Activated T-helper 9 cell treated with anti-CD3 and anti-CD28 coated beads, Interleukin-2, amount 50 U/mL, for 16 hours (primary cell): ENCODE measurements at regions not wholly inside any gene's neighbourhood (a gene's known extent, or its start where the extent isn't known, plus 50 kb on each side); places are given as distances from the start of the nearest gene placed in this dataset.
"Not testable (repeated sequence)": the region's sequence is repeated elsewhere in the genome, so short reads cannot be mapped to it uniquely, and the experiment has no call there.

Source experiments
- DNase-seq: peaks from one replicate; pipeline ENCODE4 v3.0.0-alpha.2; 2020; ENCODE audit warnings: low read depth

DNA sequence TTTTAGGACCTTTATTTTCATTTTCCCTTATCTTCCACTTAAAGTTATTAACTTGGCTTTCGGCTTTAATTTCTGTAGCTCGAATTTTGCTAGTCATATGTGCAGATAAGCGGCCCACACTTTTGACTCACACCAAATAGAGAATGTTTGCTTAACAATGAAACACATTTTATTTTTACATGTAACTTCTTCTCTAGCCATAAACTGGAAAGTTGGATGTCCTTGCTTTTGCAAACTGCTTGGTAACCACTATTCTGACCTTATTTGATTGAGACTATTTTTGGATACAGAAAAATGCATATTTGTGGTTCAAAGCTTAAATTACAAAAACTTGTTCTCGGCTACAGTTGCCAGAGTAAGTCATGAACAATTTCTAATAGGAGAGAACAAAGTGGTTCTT lies 600.0 kb downstream of the KCTD12 start:
- DNase-seq: no peak

DNA sequence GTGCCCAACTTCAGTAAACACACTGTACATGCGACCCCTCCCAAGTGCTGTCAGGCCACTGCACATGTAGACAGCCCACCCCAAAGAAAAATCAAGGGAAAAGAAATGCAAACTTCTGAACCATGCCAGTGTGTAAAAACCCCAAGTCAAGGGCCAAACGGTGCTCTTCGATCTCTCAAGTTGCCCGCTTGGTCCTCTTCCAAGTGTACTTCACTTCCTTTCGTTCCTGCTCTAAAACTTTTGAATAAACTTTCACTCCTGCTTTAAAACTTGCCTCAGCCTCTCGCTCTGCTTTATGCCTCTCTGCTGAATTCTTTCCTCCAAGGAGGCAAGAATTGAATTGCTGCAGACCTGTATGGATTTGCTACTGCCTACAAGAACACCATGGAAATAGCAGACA lies 600.7 kb downstream of the KCTD12 start:
- DNase-seq: no peak

DNA sequence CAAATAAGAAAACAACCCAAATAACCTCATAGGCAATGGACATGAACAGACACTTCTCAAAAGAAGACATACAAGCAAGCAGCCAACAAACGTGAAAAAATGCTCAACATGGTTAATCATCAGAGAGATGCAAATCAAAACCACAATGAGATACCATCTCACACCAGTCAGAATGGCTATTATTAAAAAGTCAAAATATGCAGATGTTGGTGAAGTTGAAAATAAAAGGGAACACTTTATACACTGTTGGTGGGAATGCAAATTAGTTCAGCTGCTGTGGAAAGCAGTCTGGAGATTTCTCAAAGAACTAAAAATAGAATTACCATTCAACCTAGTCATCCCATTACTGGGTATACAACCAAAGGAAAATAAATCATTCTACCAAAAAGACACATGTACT lies 606.4 kb downstream of the KCTD12 start:
- not testable (repeated sequence) for DNase-seq

GRCh38 chr13:76271728-76272232 lies 614.4 kb downstream of the KCTD12 start:
- DNase-seq: no peak

- not testable (repeated sequence) for DNase-seq
Observed at GRCh38 chr13:76268307-76268706, 617.9 kb downstream of the KCTD12 start.

GRCh38 chr13:76267216-76267615 lies 619.0 kb downstream of the KCTD12 start:
- DNase-seq: no peak

GRCh38 chr13:76266561-76266960 lies 619.6 kb downstream of the KCTD12 start:
- no peak for DNase-seq

GRCh38 chr13:76250211-76250610 lies 614.1 kb downstream of the LMO7 start:
- no peak for DNase-seq

GRCh38 chr13:76245920-76246319 lies 609.8 kb downstream of the LMO7 start:
- DNase-seq: no peak

GRCh38 chr13:76245211-76245610 lies 609.1 kb downstream of the LMO7 start:
- no peak for DNase-seq

DNA sequence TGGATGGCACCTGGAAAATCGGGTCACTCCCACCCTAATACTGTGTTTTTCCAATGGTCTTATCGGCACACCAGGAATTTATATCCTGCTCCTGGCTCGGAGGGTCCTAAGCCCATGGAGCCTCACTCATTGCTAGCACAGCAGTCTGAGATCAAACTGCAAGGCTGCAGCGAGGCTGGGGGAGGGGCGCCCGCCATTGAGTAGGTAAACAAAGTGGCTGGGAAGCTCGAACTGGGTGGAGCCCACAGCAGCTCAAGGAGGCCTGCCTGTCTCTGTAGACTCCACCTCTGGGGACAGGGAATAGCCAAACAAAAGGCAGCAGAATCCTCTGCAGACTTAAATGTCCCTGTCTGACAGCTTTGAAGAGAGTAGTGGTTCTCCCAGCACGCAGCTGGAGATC lies 607.0 kb downstream of the LMO7 start:
- DNase-seq: not testable (repeated sequence)

DNA sequence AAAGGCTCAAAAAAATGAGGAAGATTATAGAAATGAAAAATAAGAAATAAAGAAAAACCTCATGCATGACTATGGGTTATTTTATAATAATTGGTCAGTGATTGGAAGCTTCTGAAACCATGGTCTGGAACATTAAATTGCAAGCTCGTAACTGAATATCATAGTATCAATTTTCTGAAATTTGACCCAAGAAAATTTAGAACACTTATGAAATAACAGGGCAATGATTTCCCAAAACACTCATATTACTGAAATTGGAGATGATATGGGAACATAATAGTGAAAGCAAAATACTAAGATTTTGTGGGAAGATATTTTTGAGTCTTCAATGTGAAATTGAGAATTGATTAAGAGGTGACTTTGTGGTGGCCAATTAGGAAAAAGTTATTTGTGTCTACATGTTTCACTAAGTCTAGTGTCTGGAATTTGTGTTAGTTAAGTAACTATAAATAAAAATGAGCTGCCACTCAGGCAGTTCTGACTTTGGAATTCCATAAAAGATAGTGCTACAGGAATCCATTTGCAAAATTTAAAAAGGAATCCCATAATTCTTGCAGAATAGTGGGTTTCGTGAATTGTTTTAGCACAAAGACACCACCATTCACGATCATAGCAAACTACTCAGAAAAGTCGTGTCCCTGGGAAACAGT lies 603.0 kb downstream of the LMO7 start:
- no peak for DNase-seq

DNA sequence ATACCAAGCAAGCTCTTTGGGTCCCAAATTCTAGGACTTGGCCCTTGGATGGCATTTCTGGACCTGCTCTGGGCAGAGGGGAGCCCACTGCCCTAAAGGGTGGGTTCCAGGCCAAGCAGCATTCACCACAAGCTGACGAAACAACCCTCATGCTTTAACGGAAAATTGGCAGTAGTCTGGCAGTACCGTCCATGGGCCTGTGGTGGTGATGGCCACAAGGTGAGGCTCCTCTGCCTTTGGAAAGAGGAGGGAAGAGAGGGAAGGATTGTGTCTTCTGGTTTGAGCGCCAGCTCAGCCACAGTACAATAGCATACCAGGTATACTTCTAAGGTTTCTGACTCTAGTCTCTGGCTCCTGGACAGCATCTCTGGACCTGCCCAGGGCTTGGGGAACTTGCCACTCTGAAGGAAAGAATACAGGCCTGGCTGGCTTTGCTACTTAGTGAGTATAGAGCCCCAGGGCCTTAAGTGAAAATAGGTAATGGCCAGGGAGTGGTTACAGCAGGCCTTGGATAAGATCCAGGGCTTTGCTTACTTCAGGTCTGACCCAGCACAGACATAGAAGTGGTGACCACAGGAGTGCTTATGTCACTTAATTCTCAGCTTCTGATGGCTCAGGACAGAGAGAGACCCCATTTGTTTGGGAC lies 595.5 kb downstream of the LMO7 start:
- DNase-seq: no peak

DNA sequence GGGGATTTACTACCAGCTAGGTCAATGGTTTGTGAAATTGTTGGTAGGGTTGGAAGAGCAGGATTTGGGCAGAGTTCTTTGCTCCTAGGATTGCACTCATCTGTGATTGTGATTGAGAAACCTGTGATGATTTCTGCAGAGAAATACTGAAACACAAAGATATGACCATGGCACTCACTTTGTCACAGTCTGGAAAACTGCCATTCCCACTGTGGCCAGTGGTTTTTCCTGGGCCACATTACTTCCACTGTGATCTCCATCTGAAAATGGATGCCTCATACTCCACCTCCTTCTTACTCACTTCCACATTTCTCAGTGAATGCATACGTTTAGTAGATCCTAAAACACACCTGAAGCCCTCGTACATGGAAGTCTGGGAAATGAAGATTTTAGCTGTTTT lies 593.2 kb downstream of the LMO7 start:
- DNase-seq: no peak

DNA sequence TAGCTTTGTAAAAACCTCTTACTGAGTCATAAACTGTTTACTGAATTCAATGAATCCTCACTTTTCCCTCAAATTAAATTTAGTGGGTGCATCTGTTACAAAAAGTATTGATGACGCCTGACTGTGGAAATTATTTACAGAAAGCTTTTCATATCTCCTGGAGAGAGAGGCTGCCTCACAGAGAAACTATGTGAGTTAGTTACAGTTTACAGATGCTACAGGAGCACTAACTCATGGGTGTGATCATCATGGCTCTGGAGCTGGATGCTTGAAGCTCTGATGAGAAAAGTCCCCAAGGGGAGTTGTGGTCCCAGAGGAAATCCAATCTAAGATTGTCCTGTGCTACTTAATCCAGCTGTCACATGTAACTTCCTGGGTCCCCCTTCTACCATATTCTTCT lies 590.8 kb downstream of the LMO7 start:
- DNase-seq: no peak

DNA sequence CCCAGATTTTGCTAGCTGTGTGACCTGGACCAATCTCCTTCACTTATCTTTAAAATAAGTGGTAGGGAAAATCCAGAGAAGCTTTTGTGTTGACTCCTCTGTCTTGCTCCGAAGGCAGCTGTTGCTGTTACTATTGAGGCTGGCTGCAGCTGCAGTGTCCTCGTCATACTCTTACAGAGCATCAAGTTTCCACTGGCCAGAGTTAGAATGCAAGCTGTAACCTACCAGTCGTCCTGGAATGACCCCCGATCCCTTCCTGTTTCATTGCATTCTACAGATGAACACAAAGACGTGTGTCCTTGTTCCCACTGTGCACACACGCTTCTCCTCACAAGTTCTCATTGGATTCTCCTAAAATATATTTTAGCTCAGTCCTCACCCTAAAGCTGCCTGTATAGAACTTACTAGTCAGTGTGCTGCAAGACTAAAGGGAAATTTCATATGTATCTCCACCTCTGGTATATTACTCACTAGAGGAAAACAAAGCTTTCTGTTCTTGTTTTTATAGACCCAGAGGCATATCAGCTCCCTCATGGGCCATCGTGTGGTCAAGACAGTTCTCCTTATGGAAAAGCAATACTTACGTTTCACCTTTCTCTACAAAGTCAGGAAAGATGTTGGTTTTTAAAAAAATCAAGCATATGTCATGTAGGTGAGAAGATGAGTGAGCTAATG lies 589.8 kb downstream of the LMO7 start:
- DNase-seq: no peak

- no peak for DNase-seq
Observed at GRCh38 chr13:76223999-76224398, 587.9 kb downstream of the LMO7 start.

DNA sequence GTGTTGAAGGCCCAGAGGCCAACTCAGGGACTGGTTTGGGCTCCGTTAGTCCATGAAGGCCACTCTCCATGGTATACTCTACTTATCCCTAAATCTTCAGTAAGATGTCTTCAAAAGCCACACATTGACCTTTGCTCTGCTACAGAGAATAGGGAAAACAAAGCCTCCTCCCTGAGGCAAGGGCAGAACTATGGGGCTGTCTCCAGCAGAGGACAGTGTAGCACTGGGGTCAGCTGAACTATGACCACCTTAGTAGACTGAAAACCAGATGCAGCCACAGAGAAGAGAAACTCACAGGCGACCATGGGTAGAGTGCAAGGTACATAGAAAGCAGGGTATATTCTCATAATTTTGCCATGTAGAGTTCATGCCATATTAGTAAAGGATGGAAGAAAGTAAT lies 587.4 kb downstream of the LMO7 start:
- no peak for DNase-seq

GRCh38 chr13:76222511-76222910 lies 586.4 kb downstream of the LMO7 start:
- DNase-seq: no peak

GRCh38 chr13:76216729-76217128 lies 580.6 kb downstream of the LMO7 start:
- DNase-seq: no peak

DNA sequence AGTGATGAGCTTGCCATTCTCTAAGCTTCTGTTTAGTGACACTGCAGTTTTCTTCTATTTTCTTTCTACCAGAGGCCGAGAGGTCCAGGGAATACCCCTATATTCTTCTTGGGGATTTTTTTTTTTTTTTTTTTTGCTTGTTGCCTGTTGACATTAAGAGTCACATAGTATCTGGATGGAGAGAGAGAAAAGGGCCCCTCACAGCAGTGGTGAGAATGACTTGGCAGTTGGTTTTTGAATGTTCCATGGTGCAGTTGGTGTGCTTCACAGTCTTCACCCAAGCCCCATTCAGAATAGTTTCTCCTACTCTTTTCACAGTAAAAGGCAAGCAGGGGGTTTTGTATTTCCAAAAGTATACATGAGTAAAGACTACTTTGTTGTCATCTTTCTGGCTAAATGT lies 577.9 kb downstream of the LMO7 start:
- no peak for DNase-seq

DNA sequence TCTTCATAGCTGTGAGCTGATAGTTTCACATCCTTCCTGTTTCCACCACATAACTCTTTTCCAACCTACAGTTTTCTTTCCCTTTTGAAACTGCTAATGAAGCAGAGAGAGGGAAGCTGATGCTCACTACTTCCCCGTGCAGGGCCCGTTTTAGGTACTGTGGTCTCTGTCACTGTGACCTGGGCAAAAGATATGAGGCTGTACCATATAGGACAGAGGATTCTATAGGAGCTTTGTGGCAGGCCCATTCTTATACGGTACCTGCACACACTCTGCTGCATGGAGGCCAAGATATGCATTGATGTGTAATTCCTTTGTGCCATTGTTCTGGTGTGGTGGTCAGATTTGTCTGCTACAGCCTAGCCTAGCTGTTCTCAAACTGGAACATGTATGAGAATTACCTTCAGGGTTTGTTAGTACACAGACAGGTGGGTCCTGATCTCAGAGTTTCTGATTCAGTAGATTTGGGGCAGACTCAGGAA lies 577.3 kb downstream of the LMO7 start:
- DNase-seq: no peak

GRCh38 chr13:76210262-76210661 lies 574.1 kb downstream of the LMO7 start:
- no peak for DNase-seq
